Lung (tissue), 11 donors: ENCODE measurements at regions not wholly inside any gene's neighbourhood (a gene's known extent, or its start where the extent isn't known, plus 50 kb on each side); places are given as distances from the start of the nearest gene placed in this dataset.

Experiments used
- ATAC-seq: fragments of 200-7000 bp; cut with Tn5 transposase; one replicate; pipeline ENCODE4 v1.9.1; 2020; ENCODE audit warnings: moderate number of reproducible peaks; ENCODE audit not compliant: insufficient read depth, low FRiP score
- DNase-seq, 3 donors: peaks; one replicate each; pipeline ENCODE4 v3.0.0-alpha.2; 2013 to 2017
- H3K27ac ChIP-seq, 2 donors: one replicate each; pipeline ENCODE4 v1.5.1; 2013; ENCODE audit warnings: mild to moderate bottlenecking in 2 of 2, moderate library complexity in 2 of 2, control low read depth in 1 of 2, inconsistent platforms in 1 of 2, low read depth in 1 of 2, low read length in 1 of 2
- H3K27me3 ChIP-seq, 3 donors: one replicate each; pipeline ENCODE4 v1.5.1; 2013; ENCODE audit warnings: low read length in 2 of 3; ENCODE audit not compliant: control insufficient read depth in 3 of 3, insufficient read depth in 3 of 3
- H3K36me3 ChIP-seq, 4 donors: one replicate each; pipeline ENCODE4 v1.5.1; 2013; ENCODE audit warnings: low read length in 4 of 4, mild to moderate bottlenecking in 1 of 4, moderate library complexity in 1 of 4; ENCODE audit not compliant: control insufficient read depth in 4 of 4, insufficient read depth in 4 of 4
- H3K4me1 ChIP-seq, 5 donors: one replicate each; pipeline ENCODE4 v1.5.1; 2013; ENCODE audit warnings: low read length in 5 of 5, mild to moderate bottlenecking in 2 of 5, moderate library complexity in 1 of 5; ENCODE audit not compliant: control insufficient read depth in 5 of 5, insufficient read depth in 5 of 5
- H3K4me3 ChIP-seq: one replicate; pipeline ENCODE4 v1.5.1; 2013; ENCODE audit warnings: mild to moderate bottlenecking, control low read depth, moderate library complexity
- H3K9ac ChIP-seq, 2 donors: one replicate each; pipeline ENCODE4 v1.5.1; 2013; ENCODE audit warnings: low read length in 2 of 2, control low read depth in 1 of 2; ENCODE audit not compliant: insufficient read depth in 1 of 2
- H3K9me3 ChIP-seq, 4 donors: one replicate each; pipeline ENCODE4 v1.5.1; 2013; ENCODE audit warnings: low read length in 3 of 4, mild to moderate bottlenecking in 1 of 4, moderate library complexity in 1 of 4; ENCODE audit not compliant: control insufficient read depth in 4 of 4, insufficient read depth in 3 of 4
- WGBS, 2 donors: extraction: QIAGEN DNeasy Blood & Tissue Kit; methylation state at CpG; one replicate each; pipeline ENCODE4 v1.1.7; 2013; 5-methylcytosine and 5-hydroxymethylcytosine counted together
- TF ChIP-seq, protein P1 (sequence below): IDR thresholded peaks from 2 replicates; pipeline ENCODE4 v1.5.1; 2012; ENCODE audit warnings: mild to moderate bottlenecking; ENCODE audit errors: control extremely low read depth, extremely low read depth
- donor health status: control.
- donor health status: control.
- donor health status: Bipolar disorder and iron deficiency.
- donor health status: healthy.
- donor health status: DM: yes; HTN: yes; CAD: no.

DNA sequence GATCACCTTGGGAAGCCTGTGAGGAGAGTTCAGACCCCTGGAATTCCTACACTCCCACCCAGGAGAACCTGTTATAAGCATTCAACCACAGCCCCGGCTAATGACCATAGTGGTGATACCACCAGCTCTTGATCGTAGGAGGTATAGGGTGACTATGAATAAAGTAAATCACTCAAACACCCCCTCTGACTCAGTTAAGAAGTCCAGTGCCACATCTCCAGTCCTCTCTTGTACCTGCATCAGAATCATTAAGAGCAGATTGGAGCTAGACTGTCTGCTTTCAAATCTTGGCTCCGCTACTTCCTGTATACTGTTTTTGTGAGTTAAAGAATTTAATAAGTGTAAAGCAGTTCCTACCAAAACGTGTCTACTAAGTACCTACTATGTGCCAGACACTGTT lies 565.1 kb upstream of the DIPK2B start:
- TF ChIP-seq, protein P1, sequence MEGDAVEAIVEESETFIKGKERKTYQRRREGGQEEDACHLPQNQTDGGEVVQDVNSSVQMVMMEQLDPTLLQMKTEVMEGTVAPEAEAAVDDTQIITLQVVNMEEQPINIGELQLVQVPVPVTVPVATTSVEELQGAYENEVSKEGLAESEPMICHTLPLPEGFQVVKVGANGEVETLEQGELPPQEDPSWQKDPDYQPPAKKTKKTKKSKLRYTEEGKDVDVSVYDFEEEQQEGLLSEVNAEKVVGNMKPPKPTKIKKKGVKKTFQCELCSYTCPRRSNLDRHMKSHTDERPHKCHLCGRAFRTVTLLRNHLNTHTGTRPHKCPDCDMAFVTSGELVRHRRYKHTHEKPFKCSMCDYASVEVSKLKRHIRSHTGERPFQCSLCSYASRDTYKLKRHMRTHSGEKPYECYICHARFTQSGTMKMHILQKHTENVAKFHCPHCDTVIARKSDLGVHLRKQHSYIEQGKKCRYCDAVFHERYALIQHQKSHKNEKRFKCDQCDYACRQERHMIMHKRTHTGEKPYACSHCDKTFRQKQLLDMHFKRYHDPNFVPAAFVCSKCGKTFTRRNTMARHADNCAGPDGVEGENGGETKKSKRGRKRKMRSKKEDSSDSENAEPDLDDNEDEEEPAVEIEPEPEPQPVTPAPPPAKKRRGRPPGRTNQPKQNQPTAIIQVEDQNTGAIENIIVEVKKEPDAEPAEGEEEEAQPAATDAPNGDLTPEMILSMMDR = no peak
- WGBS, 2 donors = 27 to 60% methylated on average over 4 of the region's 4 CpGs
- Histone ChIP-seq H3K27me3 (peaks cover 0 to 13% (median 10%) of the 10 kb centered on the region in 3 donors), H3K9me3 (no peaks in the 10 kb centered on the region), H3K4me3 (no peak overlapping the region), H3K4me1 (peaks cover 0 to 4% (median 2%) of the 10 kb centered on the region in 5 donors), H3K36me3 (peaks cover 0 to 2% (median 0%) of the 10 kb centered on the region in 4 donors), H3K9ac (no peak overlapping the region), H3K27ac (no peak overlapping the region)
- ATAC-seq = no peak
- DNase-seq = no peak

DNA sequence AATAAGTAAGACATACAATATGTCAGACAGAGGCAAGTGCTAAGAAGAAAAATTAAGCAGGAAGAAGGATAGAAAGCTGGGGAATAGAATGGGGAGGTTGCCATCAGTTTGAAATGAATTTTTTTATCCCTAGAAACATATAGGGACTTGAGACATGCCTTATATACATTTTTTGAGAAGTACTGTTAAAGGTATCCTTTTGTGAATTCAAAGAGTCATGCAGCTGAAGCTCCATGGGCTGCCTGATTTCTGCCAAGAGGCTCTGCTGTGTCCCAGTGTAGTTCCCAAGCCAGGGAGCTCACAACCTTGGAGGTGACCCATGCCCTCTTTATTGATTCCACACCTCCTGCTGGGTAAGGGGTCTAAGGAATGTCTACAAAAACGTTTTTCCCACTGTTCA lies 564.6 kb upstream of the DIPK2B start:
- DNase-seq (no peak), ATAC-seq (no peak)
- H3K27ac ChIP-seq = peak overlapping the region in 1 of 2 donors; percentile 31
- H3K9me3 ChIP-seq = no peaks in the 10 kb centered on the region
- TF ChIP-seq, protein P1 = no peak
- H3K4me1 ChIP-seq = peaks cover 0 to 4% (median 2%) of the 10 kb centered on the region in 5 donors
- 13 to 14% methylated on average over 1 of the region's 1 CpG for whole genome bisulfite sequencing, 2 donors
- H3K9ac ChIP-seq = no peak overlapping the region
- H3K36me3 ChIP-seq = peaks cover 0 to 2% (median 0%) of the 10 kb centered on the region in 4 donors
- peaks cover 0 to 13% (median 13%) of the 10 kb centered on the region in 3 donors for H3K27me3 ChIP-seq
- H3K4me3 ChIP-seq = no peak overlapping the region

GRCh38 chrX:45762699-45763647 lies 562.3 kb upstream of the DIPK2B start:
- DNase-seq (no peak), ATAC-seq (no peak)
- TF ChIP-seq, protein P1 = no peak
- Histone ChIP-seq H3K9ac (no peak overlapping the region), H3K36me3 (peaks cover 0 to 2% (median 0%) of the 10 kb centered on the region in 4 donors), H3K27ac (no peak overlapping the region), H3K4me3 (no peak overlapping the region), H3K9me3 (no peaks in the 10 kb centered on the region), H3K27me3 (peaks cover 0 to 8% (median 7%) of the 10 kb centered on the region in 3 donors), H3K4me1 (peaks cover 0 to 5% (median 1%) of the 10 kb centered on the region in 5 donors)
- 58 to 64% methylated on average over 6 of the region's 6 CpGs for WGBS, 2 donors
